ENCODE measurements at regions not wholly inside any gene's neighbourhood (a gene's known extent, or its start where the extent isn't known, plus 50 kb on each side); places are given as distances from the start of the nearest gene placed in this dataset.

DNA sequence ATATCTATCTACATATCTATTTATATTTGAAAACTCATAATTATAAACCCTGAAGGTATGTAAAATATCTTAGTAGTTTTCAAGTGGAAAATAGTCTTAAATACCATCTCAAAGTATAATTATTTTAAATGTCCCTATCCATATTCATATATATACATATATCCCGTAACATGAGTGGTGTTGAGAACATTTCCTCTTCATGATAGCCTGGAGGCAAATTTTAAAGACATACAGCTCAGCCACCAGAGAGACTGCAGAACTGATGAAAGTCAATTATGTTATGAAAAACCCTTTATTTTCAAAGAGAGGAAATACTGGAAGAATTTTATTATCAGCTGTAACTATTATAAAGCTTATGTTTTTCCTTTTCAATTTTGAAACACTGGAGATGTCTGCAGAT, 1806.7 kb upstream of the PCDH7 start:
- Histone ChIP-seq H3K4me3 (ENCODE audit: low read length) (no peak overlapping the region), H3K36me3 (ENCODE audit: control insufficient read depth, insufficient read depth, low read length, severe bottlenecking) (no peaks in the 10 kb centered on the region), H3K9ac (ENCODE audit: low read length) (no peak overlapping the region), H3K9me3 (ENCODE audit: control insufficient read depth, low read length) (no peaks in the 10 kb centered on the region), H3K27me3 (replicated peaks; ENCODE audit: control insufficient read depth, insufficient read depth, low read length) (no peaks in the 10 kb centered on the region), H3K4me1 (ENCODE audit: control insufficient read depth, insufficient read depth, low read length) (no peaks in the 10 kb centered on the region)
- DNase-seq (ENCODE audit: low read depth) = no peak

DNA sequence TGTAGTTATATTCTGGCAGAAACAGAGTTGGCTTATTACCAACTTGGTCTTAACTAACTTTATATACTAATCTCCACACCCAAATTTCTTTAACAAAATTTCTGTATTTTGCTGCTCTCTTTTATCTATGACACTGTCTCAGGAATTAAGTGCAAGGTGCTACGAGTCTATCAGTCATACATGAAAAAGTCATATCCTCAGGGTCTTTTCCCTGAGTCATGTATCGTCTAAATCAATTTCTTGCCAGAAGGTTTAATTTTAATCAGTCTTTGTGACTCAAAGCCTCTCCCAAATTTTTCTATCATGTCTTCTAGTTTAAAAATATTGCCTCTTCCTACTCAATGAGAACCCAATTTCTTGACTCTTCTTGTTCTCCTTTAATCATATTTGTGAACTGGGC, 1803.6 kb upstream of the PCDH7 start:
- no peaks in the 10 kb centered on the region for H3K27me3 ChIP-seq (replicated peaks; ENCODE audit: control insufficient read depth, insufficient read depth, low read length)
- H3K9ac ChIP-seq (ENCODE audit: low read length) = no peak overlapping the region
- H3K9me3 ChIP-seq (ENCODE audit: control insufficient read depth, low read length) = no peaks in the 10 kb centered on the region
- no peak overlapping the region for H3K4me3 ChIP-seq (ENCODE audit: low read length)
- no peaks in the 10 kb centered on the region for H3K36me3 ChIP-seq (ENCODE audit: control insufficient read depth, insufficient read depth, low read length, severe bottlenecking)
- DNase-seq (ENCODE audit: low read depth) = no peak
- H3K4me1 ChIP-seq (ENCODE audit: control insufficient read depth, insufficient read depth, low read length) = no peaks in the 10 kb centered on the region

GRCh38 chr4:28918871-28919270, 1801.3 kb upstream of the PCDH7 start:
- no peaks in the 10 kb centered on the region for H3K9me3 ChIP-seq (ENCODE audit: control insufficient read depth, low read length)

GRCh38 chr4:28921886-28922285, 1798.3 kb upstream of the PCDH7 start:
- Histone ChIP-seq H3K4me1 (ENCODE audit: control insufficient read depth, insufficient read depth, low read length) (no peaks in the 10 kb centered on the region), H3K9ac (ENCODE audit: low read length) (no peak overlapping the region)
- DNase-seq (ENCODE audit: low read depth) = no peak

More at GRCh38 chr4:28918871-28919270, 1801.3 kb upstream of the PCDH7 start:
- Histone ChIP-seq H3K27me3 (replicated peaks; ENCODE audit: control insufficient read depth, insufficient read depth, low read length) (no peaks in the 10 kb centered on the region), H3K4me1 (ENCODE audit: control insufficient read depth, insufficient read depth, low read length) (no peaks in the 10 kb centered on the region), H3K9ac (ENCODE audit: low read length) (no peak overlapping the region), H3K4me3 (ENCODE audit: low read length) (no peak overlapping the region), H3K36me3 (ENCODE audit: control insufficient read depth, insufficient read depth, low read length, severe bottlenecking) (no peaks in the 10 kb centered on the region)
- DNase-seq (ENCODE audit: low read depth) = no peak

GRCh38 chr4:28926156-28926555, 1794.0 kb upstream of the PCDH7 start:
- DNase-seq (ENCODE audit: low read depth) = no peak
- no peaks in the 10 kb centered on the region for H3K27me3 ChIP-seq (replicated peaks; ENCODE audit: control insufficient read depth, insufficient read depth, low read length)
- no peaks in the 10 kb centered on the region for H3K4me1 ChIP-seq (ENCODE audit: control insufficient read depth, insufficient read depth, low read length)
- no peaks in the 10 kb centered on the region for H3K36me3 ChIP-seq (ENCODE audit: control insufficient read depth, insufficient read depth, low read length, severe bottlenecking)
- no peaks in the 10 kb centered on the region for H3K9me3 ChIP-seq (ENCODE audit: control insufficient read depth, low read length)
- no peak overlapping the region for H3K9ac ChIP-seq (ENCODE audit: low read length)
- no peak overlapping the region for H3K4me3 ChIP-seq (ENCODE audit: low read length)

More at GRCh38 chr4:28921886-28922285, 1798.3 kb upstream of the PCDH7 start:
- Histone ChIP-seq H3K36me3 (ENCODE audit: control insufficient read depth, insufficient read depth, low read length, severe bottlenecking) (no peaks in the 10 kb centered on the region), H3K4me3 (ENCODE audit: low read length) (no peak overlapping the region), H3K9me3 (ENCODE audit: control insufficient read depth, low read length) (no peaks in the 10 kb centered on the region), H3K27me3 (replicated peaks; ENCODE audit: control insufficient read depth, insufficient read depth, low read length) (no peaks in the 10 kb centered on the region)

- no peaks in the 10 kb centered on the region for H3K36me3 ChIP-seq (ENCODE audit: control insufficient read depth, insufficient read depth, low read length, severe bottlenecking)
- H3K9me3 ChIP-seq (ENCODE audit: control insufficient read depth, low read length) = no peaks in the 10 kb centered on the region
- DNase-seq (ENCODE audit: low read depth) = no peak
- no peak overlapping the region for H3K9ac ChIP-seq (ENCODE audit: low read length)
- H3K27me3 ChIP-seq (replicated peaks; ENCODE audit: control insufficient read depth, insufficient read depth, low read length) = no peaks in the 10 kb centered on the region
- H3K4me1 ChIP-seq (ENCODE audit: control insufficient read depth, insufficient read depth, low read length) = no peaks in the 10 kb centered on the region
- H3K4me3 ChIP-seq (ENCODE audit: low read length) = no peak overlapping the region
Observed at GRCh38 chr4:28942631-28943030, 1777.5 kb upstream of the PCDH7 start.

GRCh38 chr4:28947374-28947773, 1772.8 kb upstream of the PCDH7 start:
- no peaks in the 10 kb centered on the region for H3K27me3 ChIP-seq (replicated peaks; ENCODE audit: control insufficient read depth, insufficient read depth, low read length)
- H3K4me1 ChIP-seq (ENCODE audit: control insufficient read depth, insufficient read depth, low read length) = no peaks in the 10 kb centered on the region
- no peaks in the 10 kb centered on the region for H3K9me3 ChIP-seq (ENCODE audit: control insufficient read depth, low read length)
- H3K9ac ChIP-seq (ENCODE audit: low read length) = no peak overlapping the region
- DNase-seq (ENCODE audit: low read depth) = no peak
- no peaks in the 10 kb centered on the region for H3K36me3 ChIP-seq (ENCODE audit: control insufficient read depth, insufficient read depth, low read length, severe bottlenecking)
- no peak overlapping the region for H3K4me3 ChIP-seq (ENCODE audit: low read length)

DNA sequence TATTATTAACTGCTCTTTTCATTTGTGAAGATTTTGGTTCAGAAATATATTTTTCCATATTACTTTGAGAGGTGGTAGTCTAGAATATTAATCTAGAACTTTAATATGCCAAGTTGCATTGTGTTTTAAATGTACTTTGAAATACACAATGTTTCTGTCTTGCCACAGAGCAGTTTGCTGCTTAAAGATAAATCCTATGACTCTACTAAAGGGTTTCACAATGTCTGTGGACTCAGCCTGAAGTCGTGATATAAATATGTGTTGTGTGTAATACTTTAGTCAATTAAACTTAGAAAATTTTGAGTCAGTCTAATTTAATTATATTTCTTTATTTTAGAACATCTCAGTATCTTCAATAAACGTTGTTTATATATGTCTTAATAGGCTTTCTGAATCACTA, 1771.7 kb upstream of the PCDH7 start:
- peak; percentile 47 for DNase-seq (ENCODE audit: low read depth)
- Histone ChIP-seq H3K9ac (ENCODE audit: low read length) (no peak overlapping the region), H3K36me3 (ENCODE audit: control insufficient read depth, insufficient read depth, low read length, severe bottlenecking) (no peaks in the 10 kb centered on the region), H3K4me1 (ENCODE audit: control insufficient read depth, insufficient read depth, low read length) (no peaks in the 10 kb centered on the region), H3K4me3 (ENCODE audit: low read length) (no peak overlapping the region), H3K27me3 (replicated peaks; ENCODE audit: control insufficient read depth, insufficient read depth, low read length) (no peaks in the 10 kb centered on the region), H3K9me3 (ENCODE audit: control insufficient read depth, low read length) (no peaks in the 10 kb centered on the region)

DNA sequence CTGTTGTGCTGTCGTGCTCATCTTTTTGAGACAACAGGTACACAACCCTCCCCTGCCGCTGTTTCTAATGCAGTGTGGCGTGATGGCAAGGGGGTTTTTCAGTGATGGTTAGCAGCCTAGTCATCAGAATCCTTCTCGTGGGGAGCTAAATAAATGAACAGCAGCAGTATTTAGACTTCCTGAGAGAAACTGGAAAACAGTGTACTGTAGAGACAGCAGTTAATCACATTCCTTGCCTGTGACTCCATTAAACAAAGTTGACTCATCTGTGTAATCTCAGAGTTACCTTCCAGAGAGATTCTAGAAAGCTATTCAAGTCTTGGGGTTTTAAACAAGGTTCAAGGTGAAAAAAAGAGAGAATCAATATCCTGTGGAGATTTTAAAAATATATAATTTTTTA, 1753.2 kb upstream of the PCDH7 start:
- no peaks in the 10 kb centered on the region for H3K36me3 ChIP-seq (ENCODE audit: control insufficient read depth, insufficient read depth, low read length, severe bottlenecking)
- no peak overlapping the region for H3K9ac ChIP-seq (ENCODE audit: low read length)
- H3K27me3 ChIP-seq (replicated peaks; ENCODE audit: control insufficient read depth, insufficient read depth, low read length) = no peaks in the 10 kb centered on the region
- H3K9me3 ChIP-seq (ENCODE audit: control insufficient read depth, low read length) = no peaks in the 10 kb centered on the region
- H3K4me1 ChIP-seq (ENCODE audit: control insufficient read depth, insufficient read depth, low read length) = no peaks in the 10 kb centered on the region
- peak; percentile 27 for DNase-seq (ENCODE audit: low read depth)
- H3K4me3 ChIP-seq (ENCODE audit: low read length) = no peak overlapping the region

DNA sequence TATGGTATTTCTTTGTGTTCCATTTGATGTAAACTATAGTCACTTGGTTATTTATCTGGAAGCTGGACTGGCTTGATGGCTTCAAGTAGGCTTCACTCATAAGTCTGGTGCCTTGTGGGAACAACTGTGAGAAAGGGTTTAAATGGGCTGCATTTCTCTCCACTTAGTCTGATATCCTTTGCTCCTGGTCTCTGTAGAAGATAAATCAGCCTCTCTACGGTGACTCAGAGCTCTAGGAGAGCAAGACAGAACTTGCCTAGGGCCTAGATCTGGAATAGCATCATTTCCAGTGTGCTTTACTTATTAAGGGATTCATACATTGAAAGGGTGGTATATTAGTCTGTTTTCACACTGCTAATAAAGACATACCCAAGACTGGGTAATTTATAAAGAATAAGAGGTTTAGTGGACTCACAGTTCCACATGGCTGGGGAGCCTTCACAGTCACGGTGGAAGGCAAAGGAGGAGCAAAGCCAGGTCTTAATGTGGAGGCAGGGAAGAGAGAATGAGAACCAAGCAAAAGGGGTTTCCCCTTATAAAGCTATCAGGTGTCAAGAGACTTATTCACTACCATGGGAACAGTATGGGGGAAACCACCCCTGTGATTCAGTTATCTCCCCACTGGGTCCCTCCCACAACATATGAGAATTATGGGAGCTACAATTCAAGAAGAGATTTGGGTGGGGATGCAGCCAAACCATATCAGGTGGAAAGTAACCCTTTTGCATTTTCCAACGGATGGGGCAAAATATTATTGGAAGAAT, 1746.4 kb upstream of the PCDH7 start:
- Histone ChIP-seq H3K4me1 (ENCODE audit: control insufficient read depth, insufficient read depth, low read length) (no peaks in the 10 kb centered on the region), H3K27me3 (replicated peaks; ENCODE audit: control insufficient read depth, insufficient read depth, low read length) (no peaks in the 10 kb centered on the region), H3K9me3 (ENCODE audit: control insufficient read depth, low read length) (no peaks in the 10 kb centered on the region), H3K36me3 (ENCODE audit: control insufficient read depth, insufficient read depth, low read length, severe bottlenecking) (no peaks in the 10 kb centered on the region), H3K4me3 (ENCODE audit: low read length) (no peak overlapping the region), H3K9ac (ENCODE audit: low read length) (no peak overlapping the region)
- peak; percentile 8 for DNase-seq (ENCODE audit: low read depth)

DNA sequence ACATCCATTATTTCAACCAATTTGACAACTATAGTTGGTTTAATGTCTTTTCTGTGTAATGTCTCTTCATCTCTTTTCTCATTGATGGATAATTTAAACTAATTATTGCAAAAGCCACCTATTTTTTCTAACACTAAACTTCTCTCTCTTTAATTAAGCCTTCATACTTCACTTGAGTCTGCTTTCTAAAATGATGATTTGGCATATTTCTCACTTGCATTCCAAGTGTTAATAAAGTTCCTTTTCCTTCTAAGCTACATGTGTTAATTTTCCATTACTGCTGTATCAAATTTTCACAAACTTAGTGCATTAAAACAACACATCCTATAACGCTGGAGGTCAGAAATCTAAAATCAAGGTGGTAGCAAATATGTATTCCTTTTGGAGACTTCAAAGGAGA, 1743.8 kb upstream of the PCDH7 start:
- H3K36me3 ChIP-seq (ENCODE audit: control insufficient read depth, insufficient read depth, low read length, severe bottlenecking) = no peaks in the 10 kb centered on the region
- no peaks in the 10 kb centered on the region for H3K4me1 ChIP-seq (ENCODE audit: control insufficient read depth, insufficient read depth, low read length)
- H3K9ac ChIP-seq (ENCODE audit: low read length) = no peak overlapping the region
- H3K9me3 ChIP-seq (ENCODE audit: control insufficient read depth, low read length) = no peaks in the 10 kb centered on the region
- H3K4me3 ChIP-seq (ENCODE audit: low read length) = no peak overlapping the region
- no peak for DNase-seq (ENCODE audit: low read depth)
- no peaks in the 10 kb centered on the region for H3K27me3 ChIP-seq (replicated peaks; ENCODE audit: control insufficient read depth, insufficient read depth, low read length)

- no peak for DNase-seq (ENCODE audit: low read depth)
- no peaks in the 10 kb centered on the region for H3K36me3 ChIP-seq (ENCODE audit: control insufficient read depth, insufficient read depth, low read length, severe bottlenecking)
- no peaks in the 10 kb centered on the region for H3K27me3 ChIP-seq (replicated peaks; ENCODE audit: control insufficient read depth, insufficient read depth, low read length)
- H3K4me3 ChIP-seq (ENCODE audit: low read length) = no peak overlapping the region
- no peaks in the 10 kb centered on the region for H3K4me1 ChIP-seq (ENCODE audit: control insufficient read depth, insufficient read depth, low read length)
- no peak overlapping the region for H3K9ac ChIP-seq (ENCODE audit: low read length)
- no peaks in the 10 kb centered on the region for H3K9me3 ChIP-seq (ENCODE audit: control insufficient read depth, low read length)
Observed at GRCh38 chr4:29002151-29002550, 1718.0 kb upstream of the PCDH7 start.

Measured in adipocyte (in vitro differentiated cells).